ENCODE measurements at regions not wholly inside any gene's neighbourhood (a gene's known extent, or its start where the extent isn't known, plus 50 kb on each side); places are given as distances from the start of the nearest gene placed in this dataset.

DNA sequence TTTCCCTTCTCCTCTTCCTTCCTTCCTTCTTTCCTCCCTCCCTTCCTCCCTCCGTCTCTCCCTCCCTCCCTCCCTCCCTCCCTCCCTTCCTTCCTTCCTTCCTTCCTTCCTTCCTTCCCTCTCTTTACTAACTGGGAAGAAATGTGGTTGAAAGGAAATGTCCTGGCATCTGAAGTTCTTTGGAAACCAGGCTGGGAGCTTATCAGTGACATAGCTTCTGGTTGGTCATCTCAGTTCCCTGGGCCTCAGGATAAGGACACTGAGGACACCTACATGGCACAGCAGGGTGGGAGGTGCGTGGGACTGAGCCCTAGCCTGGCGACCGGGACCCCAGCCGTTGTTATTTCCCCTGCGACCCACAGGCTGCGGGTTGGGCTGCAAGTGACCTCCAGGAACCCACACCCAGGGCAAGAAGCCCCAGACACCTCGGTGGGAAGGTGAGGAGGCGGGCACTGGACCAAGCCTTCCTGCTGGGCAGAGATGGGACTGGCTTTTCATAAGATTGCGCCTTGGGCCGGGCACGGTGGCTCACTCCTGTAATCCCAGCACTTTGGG is 1486.5 kb downstream of the TBC1D22A start:
- TF ChIP-seq, protein P1, sequence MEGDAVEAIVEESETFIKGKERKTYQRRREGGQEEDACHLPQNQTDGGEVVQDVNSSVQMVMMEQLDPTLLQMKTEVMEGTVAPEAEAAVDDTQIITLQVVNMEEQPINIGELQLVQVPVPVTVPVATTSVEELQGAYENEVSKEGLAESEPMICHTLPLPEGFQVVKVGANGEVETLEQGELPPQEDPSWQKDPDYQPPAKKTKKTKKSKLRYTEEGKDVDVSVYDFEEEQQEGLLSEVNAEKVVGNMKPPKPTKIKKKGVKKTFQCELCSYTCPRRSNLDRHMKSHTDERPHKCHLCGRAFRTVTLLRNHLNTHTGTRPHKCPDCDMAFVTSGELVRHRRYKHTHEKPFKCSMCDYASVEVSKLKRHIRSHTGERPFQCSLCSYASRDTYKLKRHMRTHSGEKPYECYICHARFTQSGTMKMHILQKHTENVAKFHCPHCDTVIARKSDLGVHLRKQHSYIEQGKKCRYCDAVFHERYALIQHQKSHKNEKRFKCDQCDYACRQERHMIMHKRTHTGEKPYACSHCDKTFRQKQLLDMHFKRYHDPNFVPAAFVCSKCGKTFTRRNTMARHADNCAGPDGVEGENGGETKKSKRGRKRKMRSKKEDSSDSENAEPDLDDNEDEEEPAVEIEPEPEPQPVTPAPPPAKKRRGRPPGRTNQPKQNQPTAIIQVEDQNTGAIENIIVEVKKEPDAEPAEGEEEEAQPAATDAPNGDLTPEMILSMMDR (IDR thresholded peaks at IDR 0.05; ENCODE audit: low read depth, low read length, missing control alignments), result no peak
- DNase-seq (ENCODE audit: low read depth), result no peak
- in situ Hi-C loops (cut with HindIII; ENCODE audit: low sequenced_read_pairs), result no loop called here
- no peak overlapping the region for H3K4me3 ChIP-seq (ENCODE audit: low read depth, low read length)

GRCh38 chr22:48247829-48248228 is 1485.4 kb downstream of the TBC1D22A start:
- TF ChIP-seq, protein P1 (IDR thresholded peaks at IDR 0.05; ENCODE audit: low read depth, low read length, missing control alignments), result no peak
- no peak overlapping the region for H3K4me3 ChIP-seq (ENCODE audit: low read depth, low read length)
- in situ Hi-C loops (cut with HindIII; ENCODE audit: low sequenced_read_pairs), result no loop called here
- DNase-seq (ENCODE audit: low read depth), result no peak

- TF ChIP-seq, protein P1 (IDR thresholded peaks at IDR 0.05; ENCODE audit: low read depth, low read length, missing control alignments), result no peak
- in situ Hi-C loops (cut with HindIII; ENCODE audit: low sequenced_read_pairs), result no loop called here
- no peak for DNase-seq (ENCODE audit: low read depth)
- H3K4me3 ChIP-seq (ENCODE audit: low read depth, low read length), result no peak overlapping the region
Observed at GRCh38 chr22:48245196-48245485, 1482.7 kb downstream of the TBC1D22A start.

- in situ Hi-C loops (cut with HindIII; ENCODE audit: low sequenced_read_pairs), result no loop called here
- TF ChIP-seq, protein P1 (IDR thresholded peaks at IDR 0.05; ENCODE audit: low read depth, low read length, missing control alignments), result no peak
- DNase-seq (ENCODE audit: low read depth), result no peak
Observed at GRCh38 chr22:48244388-48245195, 1482.1 kb downstream of the TBC1D22A start.

DNA sequence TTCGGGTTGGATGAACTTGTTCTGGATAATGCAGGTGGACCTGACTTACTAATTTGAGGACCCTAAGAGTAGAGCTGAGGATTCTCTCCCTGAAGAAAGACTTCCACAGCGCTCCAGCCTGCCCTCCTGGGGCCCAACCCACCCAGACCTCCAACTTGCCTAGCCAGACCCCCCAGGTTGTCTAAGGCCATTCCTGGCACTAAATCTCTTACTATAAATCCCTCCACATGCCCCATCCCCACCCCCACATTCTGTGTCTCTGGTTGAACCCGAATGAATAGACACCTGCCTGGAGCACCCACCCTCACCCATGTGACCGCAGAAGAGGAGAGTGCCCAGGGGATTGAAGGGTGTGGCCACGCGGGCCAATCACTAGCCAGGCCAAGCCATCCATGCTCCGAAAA is 1480.0 kb downstream of the TBC1D22A start:
- DNase-seq (ENCODE audit: low read depth), result no peak
- TF ChIP-seq, protein P1 (IDR thresholded peaks at IDR 0.05; ENCODE audit: low read depth, low read length, missing control alignments), result no peak
- no peak overlapping the region for H3K4me3 ChIP-seq (ENCODE audit: low read depth, low read length)
- in situ Hi-C loops (cut with HindIII; ENCODE audit: low sequenced_read_pairs), result no loop called here

More at GRCh38 chr22:48244388-48245195, 1482.1 kb downstream of the TBC1D22A start:
- H3K4me3 ChIP-seq (ENCODE audit: low read depth, low read length), result no peak overlapping the region

DNA sequence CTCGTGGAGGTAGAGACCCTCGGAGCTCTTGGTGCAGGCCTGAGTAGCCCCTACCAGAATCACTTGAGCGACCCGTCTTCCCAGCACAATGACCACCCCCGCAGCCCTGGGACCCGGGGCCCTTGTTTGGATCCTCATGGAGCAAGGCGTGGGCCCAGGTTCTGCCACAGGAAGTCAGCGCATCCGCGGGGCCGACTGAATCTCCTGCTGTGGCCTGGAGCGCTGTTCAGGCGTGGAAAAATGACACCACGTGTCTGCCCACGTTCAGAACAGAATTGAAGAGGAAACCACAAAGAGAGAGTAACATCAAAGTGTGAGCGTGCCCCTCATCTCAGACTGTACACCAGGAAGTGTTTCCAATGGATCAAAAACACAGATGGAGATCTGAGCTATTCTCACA is 1479.2 kb downstream of the TBC1D22A start:
- TF ChIP-seq, protein P1 (IDR thresholded peaks at IDR 0.05; ENCODE audit: low read depth, low read length, missing control alignments), result no peak

More for the DNA sequence above, 1479.2 kb downstream of the TBC1D22A start:
- in situ Hi-C loops (cut with HindIII; ENCODE audit: low sequenced_read_pairs), result no loop called here
- no peak overlapping the region for H3K4me3 ChIP-seq (ENCODE audit: low read depth, low read length)
- no peak for DNase-seq (ENCODE audit: low read depth)
